ENCODE measurements at regions not wholly inside any gene's neighbourhood (a gene's known extent, or its start where the extent isn't known, plus 50 kb on each side); places are given as distances from the start of the nearest gene placed in this dataset.

DNA sequence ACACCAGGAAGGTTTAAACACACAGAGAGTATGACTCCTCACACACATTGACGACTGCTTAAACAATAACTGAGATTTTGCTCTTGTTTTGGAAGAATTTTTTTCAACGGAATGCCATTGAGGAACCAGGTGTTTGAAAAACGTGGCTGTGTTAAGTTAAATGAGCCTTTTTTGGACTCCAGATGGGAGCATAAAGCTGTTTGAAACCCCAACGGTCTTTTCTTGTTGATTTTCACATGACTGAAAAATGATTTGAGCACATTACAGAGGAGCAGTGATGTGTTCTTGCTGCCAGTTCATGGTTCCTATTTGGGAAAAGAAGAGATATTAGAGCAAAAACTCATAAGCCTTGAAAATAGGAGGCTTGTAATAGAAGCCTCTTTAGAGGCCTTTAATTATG is 97.8 kb upstream of the SELENOK start:
- 84% methylated on average over 4 of the region's 4 CpGs; no CpG with 5 or more reads in 1 of the 2 experiments for WGBS, 2 experiments (ENCODE audit: extremely low coverage in 1 of 2, insufficient coverage in 1 of 2, insufficient read length in 1 of 2, insufficient replicate concordance in 2 of 2, low coverage in 1 of 2, low lambda C conversion rate in 2 of 2, missing lambda C conversion rate in 1 of 2)
- Histone ChIP-seq H2AK5ac (ENCODE audit: low read depth, low read length) (no peak overlapping the region), H3K23me2 (ENCODE audit: low read depth, low read length) (peaks cover 1% of the 10 kb centered on the region; the same call in 1 of the 2 replicates), H4K8ac (ENCODE audit: extremely low read depth, insufficient read depth, low read length) (no peak overlapping the region), H3K18ac (ENCODE audit: extremely low read depth, low read length) (no peak overlapping the region), H2AFZ (ENCODE audit: low read length) (no peak overlapping the region), H3K23ac (ENCODE audit: insufficient read length) (no peak overlapping the region), H2BK12ac (ENCODE audit: low read depth, low read length) (no peak overlapping the region), H3K56ac (replicated peaks; ENCODE audit: insufficient read length, low read depth, low read length) (no peak overlapping the region), H3K9ac (replicated peaks in 1 of 4; ENCODE audit: extremely low read depth in 1 of 4, low read depth in 3 of 4, low read length in 3 of 4) (no peak overlapping the region), H3K27ac (ENCODE audit: low read depth, low read length) (no peak overlapping the region), H3K9me3 (ENCODE audit: insufficient read depth in 2 of 2, low read depth in 1 of 2, low read length in 1 of 2) (no peaks in the 10 kb centered on the region), H3K79me1 (ENCODE audit: low read depth, low read length) (no peaks in the 10 kb centered on the region), H2BK5ac (ENCODE audit: low read depth, low read length) (no peak overlapping the region), H2BK20ac (ENCODE audit: low read length) (no peak overlapping the region), H2BK15ac (ENCODE audit: low read length) (no peak overlapping the region), H3K79me2 (ENCODE audit: control insufficient read depth in 1 of 2, insufficient read depth in 2 of 2, low read length in 2 of 2) (no peaks in the 10 kb centered on the region), H3K4me1 (replicated peaks in 1 of 4; ENCODE audit: control insufficient read depth in 3 of 4, insufficient read depth in 4 of 4, low read length in 3 of 4) (no peaks in the 10 kb centered on the region), H3K36me3 (ENCODE audit: control insufficient read depth in 2 of 4, insufficient read depth in 4 of 4, low read length in 3 of 4) (no peaks in the 10 kb centered on the region), H3K27me3 (replicated peaks in 1 of 4; ENCODE audit: control insufficient read depth in 3 of 4, extremely low read depth in 1 of 4, insufficient read depth in 3 of 4, low read length in 3 of 4) (no peaks in the 10 kb centered on the region), H2BK120ac (replicated peaks; ENCODE audit: low read depth, low read length) (no peak overlapping the region), H3K4me2 (ENCODE audit: insufficient read depth in 1 of 2, low read depth in 2 of 2, low read length in 2 of 2) (no peak overlapping the region), H4K20me1 (replicated peaks in 1 of 2; ENCODE audit: control insufficient read depth in 1 of 2, insufficient read depth in 2 of 2, low read length in 2 of 2) (no peaks in the 10 kb centered on the region), H4K5ac (ENCODE audit: insufficient read length, low read depth, low read length) (no peak overlapping the region), H3K14ac (ENCODE audit: insufficient read length) (no peak overlapping the region), H3K4ac (replicated peaks; ENCODE audit: insufficient read length, low read depth, low read length) (no peak overlapping the region), H4K91ac (replicated peaks; ENCODE audit: insufficient read length, low read length) (no peak overlapping the region), H3K4me3 (ENCODE audit: extremely low read depth in 1 of 4, insufficient read depth in 2 of 4, low read depth in 3 of 4, low read length in 4 of 4) (no peak overlapping the region)
- ChIA-PET CTCF (ENCODE audit: partially characterized antibody) (interaction anchor here (4.2 kb wide), 1 partner anchor 15 kb away, joined by 13 read pairs; no protein-coding TSS in a partner anchor), POLR2A (ENCODE audit: partially characterized antibody) (no interaction called here)
- FAIRE-seq (no peak), DNase-seq (ENCODE audit: low read depth in 1 of 2, low spot score in 2 of 2) (no peak)
- no peak for TF ChIP-seq GABPA (IDR thresholded peaks at IDR 0.05; ENCODE audit: borderline replicate concordance, insufficient read depth, low read length)
- no peak for TF ChIP-seq BACH1 (IDR thresholded peaks at IDR 0.05; ENCODE audit: low read length)
- TF ChIP-seq CREB1 (IDR thresholded peaks at IDR 0.05) = no peak
- no peak for TF ChIP-seq JUN (IDR thresholded peaks at IDR 0.05; ENCODE audit: low read depth, low read length)
- no peak for TF ChIP-seq PHF8 (conservative IDR thresholded peaks at IDR 0.05; ENCODE audit: low read depth, low read length)
- TF ChIP-seq KDM5A (IDR thresholded peaks at IDR 0.05; ENCODE audit: low read length) = no peak
- no peak for TF ChIP-seq KDM1A (IDR thresholded peaks at IDR 0.05; ENCODE audit: borderline replicate concordance, low read length)
- no peak for TF ChIP-seq RNF2 (IDR thresholded peaks at IDR 0.05; ENCODE audit: borderline replicate concordance, low read depth, low read length, missing control alignments, poor library complexity, severe bottlenecking)
- TF ChIP-seq SIN3A (conservative IDR thresholded peaks at IDR 0.05 in 1 of 2, IDR thresholded peaks at IDR 0.05 in 1 of 2; ENCODE audit: low read depth in 1 of 2, low read length in 2 of 2) = no peak
- TF ChIP-seq RXRA (IDR thresholded peaks at IDR 0.05; ENCODE audit: insufficient read depth, low read depth, low read length) = no peak
- no peak for TF ChIP-seq CEBPB (IDR thresholded peaks at IDR 0.05; ENCODE audit: low read depth, low read length)
- TF ChIP-seq SIRT6 (IDR thresholded peaks at IDR 0.05; ENCODE audit: low read length) = no peak
- no peak for TF ChIP-seq ASH2L (IDR thresholded peaks at IDR 0.05; ENCODE audit: low read length)
- TF ChIP-seq TAF1 (IDR thresholded peaks at IDR 0.05; ENCODE audit: low read depth, low read length) = no peak
- TF ChIP-seq SIX5 (IDR thresholded peaks at IDR 0.05; ENCODE audit: low read depth, low read length) = no peak
- no peak for TF ChIP-seq RAD21 (IDR thresholded peaks at IDR 0.05 in 1 of 2, conservative IDR thresholded peaks at IDR 0.05 in 1 of 2; ENCODE audit: low read depth in 2 of 2, low read length in 2 of 2)

All from H1 (cell line).